Ovary (tissue), 7 donors: ENCODE measurements at regions not wholly inside any gene's neighbourhood (a gene's known extent, or its start where the extent isn't known, plus 50 kb on each side); places are given as distances from the start of the nearest gene placed in this dataset.

Source experiments
- DNase-seq, 5 donors: peaks; one replicate each; pipeline ENCODE4 v3.0.0-alpha.2; 2019 to 2020
- H3K27ac ChIP-seq, 2 donors: fragments of 200-600 bp; one replicate each; pipeline versions ENCODE4 v1.5.1 to v1.8.0; 2019 to 2022
- H3K27me3 ChIP-seq: fragments of 200-600 bp; one replicate; pipeline ENCODE4 v1.8.0; 2022
- H3K36me3 ChIP-seq: fragments of 200-600 bp; sonication (generic); one replicate; pipeline ENCODE4 v1.5.1; 2019
- H3K4me1 ChIP-seq: one replicate; pipeline ENCODE4 v1.8.1; 2013; ENCODE audit warnings: mild to moderate bottlenecking, moderate library complexity; ENCODE audit not compliant: insufficient read depth
- H3K4me3 ChIP-seq: fragments of 200-600 bp; sonication (generic); one replicate; pipeline ENCODE4 v1.5.1; 2017
- H3K9me3 ChIP-seq, 2 donors: fragments of 200-600 bp in 1 of 2; sonication (generic) in 1 of 2; one replicate each; pipeline versions ENCODE4 v1.5.1 to v1.8.1; 2013 to 2019; ENCODE audit warnings: mild to moderate bottlenecking in 1 of 2, moderate library complexity in 1 of 2
- CTCF ChIP-seq, 3 donors: fragments of 450-650 bp in 2 of 3; fragments of 200-600 bp in 1 of 3; IDR thresholded peaks; one replicate each; pipeline versions ENCODE4 v1.5.1 to v1.8.0; 2016 to 2022; ENCODE audit warnings: antibody characterized with exemption in 3 of 3, mild to moderate bottlenecking in 1 of 3
- EP300 ChIP-seq: sonication (generic); formaldehyde crosslinking; IDR thresholded peaks from one replicate; pipeline ENCODE4 v1.6.1; 2017; ENCODE audit warnings: antibody characterized with exemption
- POLR2A ChIP-seq: fragments of 450-650 bp; IDR thresholded peaks from one replicate; pipeline ENCODE4 v1.6.1; 2017; ENCODE audit warnings: antibody characterized with exemption, mild to moderate bottlenecking, moderate library complexity
- WGBS, 3 donors: extraction: QIAGEN DNeasy Blood & Tissue Kit in 1 of 3; methylation state at CpG; one replicate each; pipeline versions ENCODE4 v1.1.5 to v1.1.7; 2013 to 2017; 5-methylcytosine and 5-hydroxymethylcytosine counted together
- intact Hi-C, 4 donors: fragments of 100-400 bp; cut with DNase I; formaldehyde crosslinking; loops; one replicate each; pipeline versions ENCODE4 v1.11.0 to v1.15.1; 2022 to 2023
- donor health status: DM: no; HTN: no; CAD: no; lungs with moderate emphysema.
- donor health status: DM: no; HTN: no; CAD: no.
- donor health status: Bipolar disorder and iron deficiency.
- donor health status: DM: no; HTN: no; CAD: no.
- donor health status: DM: yes; HTN: yes; CAD: no.

GRCh38 chr14:27715561-27715960 is 1051.0 kb upstream of the FOXG1 start:
- no peaks in the 10 kb centered on the region for H3K9me3 ChIP-seq
- no peaks in the 10 kb centered on the region for H3K27me3 ChIP-seq
- H3K4me3 ChIP-seq, result no peak overlapping the region
- DNase-seq, result no peak
- no peak overlapping the region for H3K27ac ChIP-seq
- H3K4me1 ChIP-seq, result no peaks in the 10 kb centered on the region
- intact Hi-C loops, result no loop called here
- no peak for TF ChIP-seq CTCF (IDR thresholded peaks at IDR 0.05)
- no peak for TF ChIP-seq POLR2A
- no peak for TF ChIP-seq EP300
- H3K36me3 ChIP-seq, result no peaks in the 10 kb centered on the region

GRCh38 chr14:27721760-27722159 is 1044.8 kb upstream of the FOXG1 start:
- H3K4me3 ChIP-seq, result no peak overlapping the region
- no peaks in the 10 kb centered on the region for H3K4me1 ChIP-seq
- intact Hi-C loops, result no loop called here
- H3K27ac ChIP-seq, result no peak overlapping the region
- DNase-seq, result no peak
- no peaks in the 10 kb centered on the region for H3K36me3 ChIP-seq
- TF ChIP-seq EP300, result no peak
- TF ChIP-seq POLR2A, result no peak
- no peak for TF ChIP-seq CTCF (IDR thresholded peaks at IDR 0.05)
- no peaks in the 10 kb centered on the region for H3K27me3 ChIP-seq
- H3K9me3 ChIP-seq, result no peaks in the 10 kb centered on the region

GRCh38 chr14:27725482-27725881 is 1041.1 kb upstream of the FOXG1 start:
- intact Hi-C loops, result no loop called here

GRCh38 chr14:27727251-27727770 is 1039.3 kb upstream of the FOXG1 start:
- Histone ChIP-seq H3K4me3 (no peak overlapping the region), H3K9me3 (no peaks in the 10 kb centered on the region), H3K36me3 (no peaks in the 10 kb centered on the region), H3K27me3 (no peaks in the 10 kb centered on the region), H3K27ac (no peak overlapping the region), H3K4me1 (no peaks in the 10 kb centered on the region)
- TF ChIP-seq EP300 (no peak), CTCF (IDR thresholded peaks at IDR 0.05) (no peak)
- DNase-seq, result no peak
- WGBS, 3 donors, result 21 to 36% (median 33%) methylated on average over 2 of the region's 2 CpGs
- intact Hi-C loops, result no loop called here

More at GRCh38 chr14:27725482-27725881, 1041.1 kb upstream of the FOXG1 start:
- H3K4me3 ChIP-seq, result no peak overlapping the region
- 84 to 89% (median 85%) methylated on average over 4 of the region's 4 CpGs for WGBS, 3 donors
- H3K36me3 ChIP-seq, result no peaks in the 10 kb centered on the region
- H3K27ac ChIP-seq, result no peak overlapping the region
- no peaks in the 10 kb centered on the region for H3K4me1 ChIP-seq
- H3K9me3 ChIP-seq, result no peaks in the 10 kb centered on the region
- TF ChIP-seq POLR2A (no peak), CTCF (IDR thresholded peaks at IDR 0.05) (no peak), EP300 (no peak)
- no peak for DNase-seq
- H3K27me3 ChIP-seq, result no peaks in the 10 kb centered on the region

- 50 to 64% (median 53%) methylated on average over 5 of the region's 5 CpGs for WGBS, 3 donors
- H3K9me3 ChIP-seq, result no peaks in the 10 kb centered on the region
- intact Hi-C loops, result no loop called here
- TF ChIP-seq EP300, result no peak
- H3K27me3 ChIP-seq, result no peaks in the 10 kb centered on the region
- H3K36me3 ChIP-seq, result no peaks in the 10 kb centered on the region
- no peaks in the 10 kb centered on the region for H3K4me1 ChIP-seq
- H3K27ac ChIP-seq, result no peak overlapping the region
- H3K4me3 ChIP-seq, result no peak overlapping the region
- DNase-seq, result no peak
Measured at GRCh38 chr14:27730204-27730603, 1036.4 kb upstream of the FOXG1 start.
